ENCODE measurements at regions not wholly inside any gene's neighbourhood (a gene's known extent, or its start where the extent isn't known, plus 50 kb on each side); places are given as distances from the start of the nearest gene placed in this dataset.

- Histone ChIP-seq H3K18ac (ENCODE audit: low read length) (no peak overlapping the region), H4K8ac (ENCODE audit: low read depth, low read length) (no peak overlapping the region), H3K9me3 (replicated peaks in 1 of 2; ENCODE audit: control insufficient read depth in 2 of 2, insufficient read depth in 1 of 2, low read depth in 1 of 2, low read length in 2 of 2) (peaks cover 13 to 25% of the 10 kb centered on the region in 2 donors), H3K4me1 (ENCODE audit: control insufficient read depth in 2 of 2, insufficient read depth in 1 of 2, low read depth in 1 of 2, low read length in 2 of 2) (peaks cover 3 to 6% of the 10 kb centered on the region in 2 donors), H3K79me1 (ENCODE audit: low read depth, low read length) (no peaks in the 10 kb centered on the region), H3K27ac (replicated peaks; ENCODE audit: low read length) (no peak overlapping the region), H3K4me3 (ENCODE audit: low read length in 2 of 2) (no peak overlapping the region), H3K23ac (ENCODE audit: low read depth, low read length, poor library complexity) (no peak overlapping the region), H2BK5ac (ENCODE audit: low read length) (no peak overlapping the region), H4K91ac (ENCODE audit: low read depth, low read length, poor library complexity) (no peak overlapping the region), H3K4me2 (ENCODE audit: insufficient read depth, low read length, poor library complexity, severe bottlenecking) (no peak overlapping the region), H3K14ac (ENCODE audit: low read length) (no peak overlapping the region), H3K4ac (ENCODE audit: low read length) (no peak overlapping the region), H3K27me3 (ENCODE audit: control insufficient read depth in 3 of 3, insufficient read depth in 3 of 3, low read depth in 1 of 3, low read length in 3 of 3) (no peaks in the 10 kb centered on the region), H2AFZ (ENCODE audit: low read length) (peak overlapping the region; percentile 57), H2BK15ac (ENCODE audit: low read length) (no peak overlapping the region), H3K9ac (ENCODE audit: low read depth, low read length, poor library complexity) (no peak overlapping the region), H2BK12ac (ENCODE audit: low read length) (no peak overlapping the region), H2AK5ac (ENCODE audit: low read depth, low read length) (no peak overlapping the region), H2BK120ac (ENCODE audit: low read depth, low read length) (no peak overlapping the region), H3K36me3 (replicated peaks in 1 of 2; ENCODE audit: control insufficient read depth in 2 of 2, insufficient read depth in 2 of 2, low read length in 2 of 2) (peaks cover 0 to 3% of the 10 kb centered on the region in 2 donors)
- peak; percentile 15 for DNase-seq (ENCODE audit: low spot score)
- WGBS, 2 donors (ENCODE audit: extremely low coverage in 2 of 2, insufficient read length in 2 of 2, insufficient replicate concordance in 1 of 2) = no CpG with 5 or more reads among the region's 6 CpGs
Measured at GRCh38 chr2:111219285-111219684, 98.6 kb downstream of the BCL2L11 start.

GRCh38 chr2:111219734-111220505, 99.2 kb downstream of the BCL2L11 start:
- no CpG with 5 or more reads among the region's 5 CpGs for WGBS, 2 donors (ENCODE audit: extremely low coverage in 2 of 2, insufficient read length in 2 of 2, insufficient replicate concordance in 1 of 2)
- Histone ChIP-seq H2BK120ac (ENCODE audit: low read depth, low read length) (peak overlapping the region; percentile 87), H3K18ac (ENCODE audit: low read length) (no peak overlapping the region), H3K4me3 (ENCODE audit: low read length in 2 of 2) (no peak overlapping the region), H3K9me3 (replicated peaks in 1 of 2; ENCODE audit: control insufficient read depth in 2 of 2, insufficient read depth in 1 of 2, low read depth in 1 of 2, low read length in 2 of 2) (peaks cover 13 to 19% of the 10 kb centered on the region in 2 donors), H2BK12ac (ENCODE audit: low read length) (no peak overlapping the region), H3K4ac (ENCODE audit: low read length) (peak overlapping the region; percentile 76), H3K4me1 (ENCODE audit: control insufficient read depth in 2 of 2, insufficient read depth in 1 of 2, low read depth in 1 of 2, low read length in 2 of 2) (peaks cover 3 to 6% of the 10 kb centered on the region in 2 donors), H3K27ac (replicated peaks; ENCODE audit: low read length) (peak overlapping the region; percentile 17), H3K9ac (ENCODE audit: low read depth, low read length, poor library complexity) (no peak overlapping the region), H3K23ac (ENCODE audit: low read depth, low read length, poor library complexity) (no peak overlapping the region), H2BK5ac (ENCODE audit: low read length) (no peak overlapping the region), H3K27me3 (ENCODE audit: control insufficient read depth in 3 of 3, insufficient read depth in 3 of 3, low read depth in 1 of 3, low read length in 3 of 3) (no peaks in the 10 kb centered on the region), H2BK15ac (ENCODE audit: low read length) (no peak overlapping the region), H2AK5ac (ENCODE audit: low read depth, low read length) (peak overlapping the region; percentile 46), H3K14ac (ENCODE audit: low read length) (no peak overlapping the region), H4K91ac (ENCODE audit: low read depth, low read length, poor library complexity) (no peak overlapping the region), H3K79me1 (ENCODE audit: low read depth, low read length) (no peaks in the 10 kb centered on the region), H4K8ac (ENCODE audit: low read depth, low read length) (no peak overlapping the region), H2AFZ (ENCODE audit: low read length) (peak overlapping the region; percentile 57), H3K4me2 (ENCODE audit: insufficient read depth, low read length, poor library complexity, severe bottlenecking) (no peak overlapping the region), H3K36me3 (replicated peaks in 1 of 2; ENCODE audit: control insufficient read depth in 2 of 2, insufficient read depth in 2 of 2, low read length in 2 of 2) (peaks cover 0 to 3% of the 10 kb centered on the region in 2 donors)
- no peak for DNase-seq (ENCODE audit: low spot score)

GRCh38 chr2:111220962-111221361, 100.2 kb downstream of the BCL2L11 start:
- H2BK5ac ChIP-seq (ENCODE audit: low read length) = no peak overlapping the region
- H3K18ac ChIP-seq (ENCODE audit: low read length) = no peak overlapping the region
- H3K9me3 ChIP-seq (replicated peaks in 1 of 2; ENCODE audit: control insufficient read depth in 2 of 2, insufficient read depth in 1 of 2, low read depth in 1 of 2, low read length in 2 of 2) = peaks cover 18 to 22% of the 10 kb centered on the region in 2 donors
- H3K27ac ChIP-seq (replicated peaks; ENCODE audit: low read length) = no peak overlapping the region
- H3K79me1 ChIP-seq (ENCODE audit: low read depth, low read length) = no peaks in the 10 kb centered on the region
- H3K14ac ChIP-seq (ENCODE audit: low read length) = no peak overlapping the region
- WGBS, 2 donors (ENCODE audit: extremely low coverage in 2 of 2, insufficient read length in 2 of 2, insufficient replicate concordance in 1 of 2) = no CpG with 5 or more reads among the region's 1 CpG
- H4K91ac ChIP-seq (ENCODE audit: low read depth, low read length, poor library complexity) = no peak overlapping the region
- H3K27me3 ChIP-seq (ENCODE audit: control insufficient read depth in 3 of 3, insufficient read depth in 3 of 3, low read depth in 1 of 3, low read length in 3 of 3) = no peaks in the 10 kb centered on the region
- no peak overlapping the region for H3K9ac ChIP-seq (ENCODE audit: low read depth, low read length, poor library complexity)
- H2BK120ac ChIP-seq (ENCODE audit: low read depth, low read length) = no peak overlapping the region
- no peak overlapping the region for H3K4ac ChIP-seq (ENCODE audit: low read length)
- H3K36me3 ChIP-seq (replicated peaks in 1 of 2; ENCODE audit: control insufficient read depth in 2 of 2, insufficient read depth in 2 of 2, low read length in 2 of 2) = peaks cover 0 to 3% of the 10 kb centered on the region in 2 donors
- H2AFZ ChIP-seq (ENCODE audit: low read length) = no peak overlapping the region
- DNase-seq (ENCODE audit: low spot score) = no peak
- H3K4me2 ChIP-seq (ENCODE audit: insufficient read depth, low read length, poor library complexity, severe bottlenecking) = no peak overlapping the region
- no peak overlapping the region for H4K8ac ChIP-seq (ENCODE audit: low read depth, low read length)
- H2BK12ac ChIP-seq (ENCODE audit: low read length) = no peak overlapping the region
- peaks cover 3 to 6% of the 10 kb centered on the region in 2 donors for H3K4me1 ChIP-seq (ENCODE audit: control insufficient read depth in 2 of 2, insufficient read depth in 1 of 2, low read depth in 1 of 2, low read length in 2 of 2)
- no peak overlapping the region for H2AK5ac ChIP-seq (ENCODE audit: low read depth, low read length)
- no peak overlapping the region for H3K23ac ChIP-seq (ENCODE audit: low read depth, low read length, poor library complexity)
- no peak overlapping the region for H2BK15ac ChIP-seq (ENCODE audit: low read length)
- no peak overlapping the region for H3K4me3 ChIP-seq (ENCODE audit: low read length in 2 of 2)

GRCh38 chr2:111221701-111222100, 101.0 kb downstream of the BCL2L11 start:
- peaks cover 3 to 6% of the 10 kb centered on the region in 2 donors for H3K4me1 ChIP-seq (ENCODE audit: control insufficient read depth in 2 of 2, insufficient read depth in 1 of 2, low read depth in 1 of 2, low read length in 2 of 2)
- H3K4ac ChIP-seq (ENCODE audit: low read length) = no peak overlapping the region
- peaks cover 0 to 3% of the 10 kb centered on the region in 2 donors for H3K36me3 ChIP-seq (replicated peaks in 1 of 2; ENCODE audit: control insufficient read depth in 2 of 2, insufficient read depth in 2 of 2, low read length in 2 of 2)
- H3K9me3 ChIP-seq (replicated peaks in 1 of 2; ENCODE audit: control insufficient read depth in 2 of 2, insufficient read depth in 1 of 2, low read depth in 1 of 2, low read length in 2 of 2) = peaks cover 16 to 22% of the 10 kb centered on the region in 2 donors
- peak overlapping the region; percentile 13 for H3K18ac ChIP-seq (ENCODE audit: low read length)
- no peak overlapping the region for H3K4me3 ChIP-seq (ENCODE audit: low read length in 2 of 2)
- H3K23ac ChIP-seq (ENCODE audit: low read depth, low read length, poor library complexity) = no peak overlapping the region
- H3K27me3 ChIP-seq (ENCODE audit: control insufficient read depth in 3 of 3, insufficient read depth in 3 of 3, low read depth in 1 of 3, low read length in 3 of 3) = no peaks in the 10 kb centered on the region
- H2BK15ac ChIP-seq (ENCODE audit: low read length) = peak overlapping the region; percentile 67
- peak overlapping the region; percentile 4 for H3K9ac ChIP-seq (ENCODE audit: low read depth, low read length, poor library complexity)
- H2AK5ac ChIP-seq (ENCODE audit: low read depth, low read length) = peak overlapping the region; percentile 96
- no peaks in the 10 kb centered on the region for H3K79me1 ChIP-seq (ENCODE audit: low read depth, low read length)
- H2BK120ac ChIP-seq (ENCODE audit: low read depth, low read length) = peak overlapping the region; percentile 41
- WGBS, 2 donors (ENCODE audit: extremely low coverage in 2 of 2, insufficient read length in 2 of 2, insufficient replicate concordance in 1 of 2) = no CpG with 5 or more reads among the region's 3 CpGs
- H3K27ac ChIP-seq (replicated peaks; ENCODE audit: low read length) = no peak overlapping the region
- no peak overlapping the region for H2AFZ ChIP-seq (ENCODE audit: low read length)
- H3K4me2 ChIP-seq (ENCODE audit: insufficient read depth, low read length, poor library complexity, severe bottlenecking) = no peak overlapping the region
- no peak for DNase-seq (ENCODE audit: low spot score)
- no peak overlapping the region for H2BK5ac ChIP-seq (ENCODE audit: low read length)
- no peak overlapping the region for H4K91ac ChIP-seq (ENCODE audit: low read depth, low read length, poor library complexity)
- H3K14ac ChIP-seq (ENCODE audit: low read length) = no peak overlapping the region
- peak overlapping the region; percentile 95 for H4K8ac ChIP-seq (ENCODE audit: low read depth, low read length)
- H2BK12ac ChIP-seq (ENCODE audit: low read length) = no peak overlapping the region

Data from neuronal stem cell (in vitro differentiated cells).